ENCODE measurements at regions not wholly inside any gene's neighbourhood (a gene's known extent, or its start where the extent isn't known, plus 50 kb on each side); places are given as distances from the start of the nearest gene placed in this dataset.

DNA sequence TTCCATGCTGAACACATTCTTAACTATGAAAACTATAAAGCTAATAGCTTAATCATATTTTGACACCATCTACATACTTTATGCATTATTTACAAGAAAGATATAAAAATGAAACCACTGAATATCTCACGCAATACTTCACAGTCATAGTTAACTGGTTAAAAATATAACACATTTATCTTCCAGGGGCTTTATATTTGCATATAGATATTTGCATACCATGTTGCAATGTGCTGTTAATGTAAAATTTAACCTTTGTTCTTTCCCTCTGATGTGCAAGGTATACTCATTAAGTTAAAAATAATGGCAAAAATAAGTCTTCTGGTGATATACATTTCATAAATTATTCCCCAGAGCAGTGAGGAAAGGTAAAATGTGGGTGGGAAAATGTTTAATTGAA is 76.9 kb upstream of the MGMT start:
- H3K4me3 ChIP-seq (ENCODE audit: low read depth, low read length), result no peak overlapping the region
- DNase-seq (ENCODE audit: low read depth), result no peak
- no peak for TF ChIP-seq CTCF (IDR thresholded peaks at IDR 0.05; ENCODE audit: insufficient read depth, low read depth, low read length, missing control alignments)

DNA sequence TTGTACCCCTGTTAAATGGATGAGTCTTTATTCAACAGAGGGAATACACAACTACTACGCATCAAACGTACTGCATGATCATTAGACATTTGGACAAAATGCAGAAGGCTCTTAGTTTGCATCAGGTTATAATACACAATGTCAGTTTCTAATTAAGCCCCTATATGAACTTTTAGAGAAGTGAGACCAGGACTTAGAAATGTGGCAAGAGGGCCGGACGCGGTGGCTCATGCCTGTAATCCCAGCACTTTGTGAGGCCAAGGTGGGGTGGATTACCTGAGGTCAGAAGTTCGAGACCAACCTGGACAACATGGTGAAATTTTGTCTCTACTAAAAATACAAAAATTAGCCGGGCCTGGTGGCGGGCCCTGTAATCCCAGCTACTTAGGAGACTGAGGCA is 76.3 kb upstream of the MGMT start:
- no peak for TF ChIP-seq CTCF (IDR thresholded peaks at IDR 0.05; ENCODE audit: insufficient read depth, low read depth, low read length, missing control alignments)
- no peak for DNase-seq (ENCODE audit: low read depth)
- no peak overlapping the region for H3K4me3 ChIP-seq (ENCODE audit: low read depth, low read length)

DNA sequence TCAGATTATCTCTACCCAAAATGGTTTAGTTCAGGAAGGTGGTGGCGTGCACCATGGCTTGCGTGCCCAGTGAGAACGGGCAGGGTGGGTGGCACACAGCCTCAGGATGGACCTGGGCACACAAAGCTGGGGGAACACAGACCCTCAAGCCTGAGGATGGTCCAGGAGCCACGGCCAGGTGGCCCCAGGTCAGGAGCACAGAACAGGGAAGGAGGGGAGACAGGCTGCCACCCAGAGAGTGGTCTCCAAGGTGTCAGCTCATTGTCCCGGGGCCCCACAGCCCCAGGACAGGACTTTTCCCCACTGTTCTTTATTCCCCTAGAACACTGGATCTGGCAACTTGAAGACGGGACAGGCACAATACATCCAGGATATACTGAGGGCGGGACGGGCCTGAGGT is 75.6 kb upstream of the MGMT start:
- TF ChIP-seq CTCF (IDR thresholded peaks at IDR 0.05; ENCODE audit: insufficient read depth, low read depth, low read length, missing control alignments), result no peak
- no peak for DNase-seq (ENCODE audit: low read depth)
- no peak overlapping the region for H3K4me3 ChIP-seq (ENCODE audit: low read depth, low read length)

- DNase-seq (ENCODE audit: low read depth), result no peak
- H3K4me3 ChIP-seq (ENCODE audit: low read depth, low read length), result no peak overlapping the region
- no peak for TF ChIP-seq CTCF (IDR thresholded peaks at IDR 0.05; ENCODE audit: insufficient read depth, low read depth, low read length, missing control alignments)
Observed at GRCh38 chr10:129392855-129393254, 74.2 kb upstream of the MGMT start.

DNA sequence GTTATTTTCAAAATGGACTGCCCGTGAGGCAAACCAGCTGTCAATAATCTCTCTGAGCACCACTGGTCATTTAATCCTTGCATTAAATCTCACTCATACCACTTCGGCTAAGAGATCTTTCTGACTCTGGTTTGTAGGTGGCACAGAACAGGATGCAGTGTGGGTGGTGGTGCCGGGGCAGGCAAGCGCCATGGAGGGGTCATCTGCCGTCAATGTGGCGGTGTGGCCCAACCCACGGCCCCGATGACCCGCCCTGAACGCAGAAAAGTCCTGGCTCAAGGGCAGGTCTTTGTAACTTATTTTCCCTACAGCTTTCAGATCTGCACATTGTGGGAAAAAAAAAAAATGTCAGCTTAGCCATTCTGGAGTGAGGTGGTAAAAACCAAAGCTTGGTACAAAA is 73.2 kb upstream of the MGMT start:
- no peak for DNase-seq (ENCODE audit: low read depth)
- no peak for TF ChIP-seq CTCF (IDR thresholded peaks at IDR 0.05; ENCODE audit: insufficient read depth, low read depth, low read length, missing control alignments)
- H3K4me3 ChIP-seq (ENCODE audit: low read depth, low read length), result no peak overlapping the region

GRCh38 chr10:129394518-129395328 is 72.3 kb upstream of the MGMT start:
- TF ChIP-seq CTCF (IDR thresholded peaks at IDR 0.05; ENCODE audit: insufficient read depth, low read depth, low read length, missing control alignments), result no peak
- H3K4me3 ChIP-seq (ENCODE audit: low read depth, low read length), result no peak overlapping the region
- DNase-seq (ENCODE audit: low read depth), result no peak

Data from GM12865 (cell line).